Activated naive CD4-positive, alpha-beta T cell treated with anti-CD3 and anti-CD28 coated beads, Interleukin-2, amount 50 U/mL, for 16 hours (primary cell): ENCODE measurements at regions not wholly inside any gene's neighbourhood (a gene's known extent, or its start where the extent isn't known, plus 50 kb on each side); places are given as distances from the start of the nearest gene placed in this dataset.
"Not testable (repeated sequence)": the region's sequence is repeated elsewhere in the genome, so short reads cannot be mapped to it uniquely, and the experiment has no call there.

Experiments used
- DNase-seq: peaks from one replicate; pipeline ENCODE4 v3.0.0-alpha.2; 2020

DNA sequence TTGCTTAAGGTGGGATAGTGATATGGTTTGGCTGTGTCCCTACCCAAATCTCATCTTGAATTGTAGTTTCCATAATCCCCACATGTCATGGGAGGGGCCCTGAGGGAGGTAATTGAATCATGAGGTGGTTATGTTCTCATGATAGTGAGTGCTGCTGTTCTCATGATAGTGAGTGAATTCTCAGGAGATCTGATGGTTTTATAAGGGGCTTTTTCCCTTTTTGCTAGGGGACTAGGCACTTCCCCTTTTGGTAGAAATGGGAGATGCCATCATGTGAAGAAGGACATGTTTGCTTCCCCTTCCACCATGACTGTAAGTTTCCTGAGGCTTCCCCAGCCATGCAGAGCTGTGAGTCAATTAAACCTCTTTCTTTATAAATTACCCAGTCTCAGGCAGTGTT, 137.5 kb downstream of the DUSP10 start:
- not testable (repeated sequence) for DNase-seq

DNA sequence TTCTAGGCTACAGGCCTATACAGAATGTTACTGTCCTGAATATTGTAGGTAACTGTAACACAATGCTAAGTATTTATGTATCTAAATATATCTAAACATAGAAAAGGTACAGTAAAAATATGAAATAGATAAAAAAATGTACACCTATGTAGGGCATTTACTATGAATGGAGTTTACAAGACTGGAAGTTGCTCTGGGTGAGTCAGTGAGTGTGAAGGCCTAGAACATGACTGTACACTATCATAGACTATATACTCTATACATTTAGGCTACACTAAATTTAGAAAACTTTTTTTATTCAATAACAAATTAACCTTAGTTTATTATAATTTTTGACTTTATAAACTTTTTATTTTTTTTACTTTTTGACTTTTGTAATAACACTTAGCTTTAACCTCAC, 136.9 kb downstream of the DUSP10 start:
- DNase-seq = no peak

DNA sequence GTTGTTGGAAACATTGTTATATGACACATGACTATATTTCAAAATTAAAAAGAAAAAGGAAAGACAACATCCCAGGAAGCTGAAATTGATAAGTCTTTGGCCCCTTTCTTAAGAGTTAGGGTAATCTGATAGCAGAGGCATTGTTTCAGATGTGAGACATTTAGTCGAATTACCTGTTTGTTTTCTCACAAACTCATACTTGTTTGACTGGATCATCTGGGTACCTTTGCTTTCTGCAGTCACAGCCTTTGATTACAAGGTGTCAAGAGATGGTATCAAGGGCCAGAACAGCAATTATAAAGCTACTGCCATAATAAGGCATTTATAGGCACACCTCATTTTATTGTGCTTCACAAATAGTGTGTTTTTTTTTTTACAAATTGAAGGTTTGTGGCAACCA, 136.3 kb downstream of the DUSP10 start:
- DNase-seq = no peak

DNA sequence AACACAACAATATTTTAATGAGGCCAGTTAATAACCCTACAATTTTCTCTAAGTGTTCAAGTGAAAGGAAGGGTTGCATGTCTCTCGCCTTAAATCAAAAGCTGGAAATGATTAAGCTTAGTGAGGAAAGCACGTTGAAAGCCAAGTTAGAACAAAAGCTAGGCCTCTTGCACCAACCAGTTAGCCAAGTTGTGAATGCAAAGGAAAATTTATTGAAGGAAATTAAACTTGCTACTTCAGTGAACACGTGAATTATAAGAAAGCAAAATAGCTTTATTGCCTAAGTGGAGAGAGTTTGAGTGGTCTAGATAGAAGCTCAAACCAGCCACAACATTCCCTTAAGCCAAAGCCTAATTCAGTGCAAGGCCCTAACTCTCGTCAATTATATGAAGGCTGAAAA, 135.6 kb downstream of the DUSP10 start:
- DNase-seq = no peak

DNA sequence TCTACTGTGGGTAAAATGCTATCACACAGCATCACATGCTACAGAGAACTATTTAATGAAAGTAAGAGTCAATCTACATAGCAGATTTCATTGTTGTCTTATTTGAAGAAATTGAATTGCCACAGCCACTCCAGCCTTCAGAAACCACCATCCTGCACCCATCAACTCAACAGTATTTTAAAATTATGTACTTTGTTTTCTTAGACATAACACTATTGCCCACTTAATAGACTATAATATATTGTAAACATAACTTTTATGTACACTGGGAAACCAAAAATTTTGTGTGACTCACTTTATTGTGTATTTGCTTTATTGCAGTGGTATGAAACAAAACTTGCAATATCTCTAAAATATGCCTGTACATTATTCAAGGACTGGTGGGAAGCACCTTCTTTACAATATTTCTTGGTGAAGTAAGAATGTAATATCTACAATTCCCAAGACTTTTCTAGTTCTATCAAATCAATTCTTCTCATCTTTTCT, 133.0 kb downstream of the DUSP10 start:
- DNase-seq = no peak

DNA sequence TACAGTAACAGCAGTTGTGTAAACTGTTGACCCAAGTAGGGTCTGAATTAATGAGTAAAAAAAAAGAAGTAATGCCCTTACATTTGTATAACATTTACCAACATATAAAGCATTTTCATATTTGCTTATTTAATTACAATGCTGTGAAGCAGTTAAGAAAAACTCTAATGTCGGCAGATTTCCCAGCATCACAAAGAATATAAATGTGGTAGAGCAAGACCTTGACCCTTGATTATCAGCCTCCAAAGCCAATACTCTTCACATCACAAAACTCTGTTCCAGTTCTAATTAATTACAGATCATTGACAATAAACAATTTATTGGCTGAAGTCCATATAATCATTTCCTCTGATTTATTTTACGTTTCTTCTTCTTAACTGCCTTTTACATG, 130.2 kb downstream of the DUSP10 start:
- no peak for DNase-seq

DNA sequence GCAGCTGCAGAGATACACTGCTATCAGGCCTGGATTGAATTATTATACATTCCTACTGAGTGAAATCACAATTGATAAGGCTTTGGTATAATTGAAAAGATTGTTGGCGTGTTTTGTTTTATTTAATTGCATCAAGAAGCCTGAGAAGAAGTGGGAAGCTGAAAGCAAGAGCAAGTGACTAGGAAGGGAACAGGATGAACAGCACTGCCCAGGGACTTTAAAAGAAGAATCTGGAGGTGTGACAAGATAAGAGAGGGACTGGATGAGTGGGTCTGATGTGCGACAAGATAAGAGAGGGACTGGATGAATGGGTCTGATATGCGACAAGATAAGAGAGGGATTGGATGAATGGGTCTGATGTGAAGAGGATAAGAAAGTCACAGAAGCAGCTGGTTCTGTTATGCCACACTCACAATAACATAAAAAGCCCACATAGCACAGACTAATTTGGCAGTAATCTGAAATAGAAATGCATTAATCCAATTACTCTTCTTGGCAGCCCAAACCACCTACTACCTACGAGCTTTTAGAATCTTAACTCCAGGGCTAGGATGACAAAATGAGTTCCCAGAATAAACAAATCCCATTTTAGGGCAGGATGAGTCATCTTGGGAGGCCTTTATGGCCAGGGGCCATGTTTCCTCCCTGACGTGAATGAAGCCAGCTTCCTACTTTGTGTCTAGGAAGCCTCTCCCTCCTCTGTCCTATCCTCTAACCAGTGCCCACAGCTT, 129.7 kb downstream of the DUSP10 start:
- DNase-seq = no peak

DNA sequence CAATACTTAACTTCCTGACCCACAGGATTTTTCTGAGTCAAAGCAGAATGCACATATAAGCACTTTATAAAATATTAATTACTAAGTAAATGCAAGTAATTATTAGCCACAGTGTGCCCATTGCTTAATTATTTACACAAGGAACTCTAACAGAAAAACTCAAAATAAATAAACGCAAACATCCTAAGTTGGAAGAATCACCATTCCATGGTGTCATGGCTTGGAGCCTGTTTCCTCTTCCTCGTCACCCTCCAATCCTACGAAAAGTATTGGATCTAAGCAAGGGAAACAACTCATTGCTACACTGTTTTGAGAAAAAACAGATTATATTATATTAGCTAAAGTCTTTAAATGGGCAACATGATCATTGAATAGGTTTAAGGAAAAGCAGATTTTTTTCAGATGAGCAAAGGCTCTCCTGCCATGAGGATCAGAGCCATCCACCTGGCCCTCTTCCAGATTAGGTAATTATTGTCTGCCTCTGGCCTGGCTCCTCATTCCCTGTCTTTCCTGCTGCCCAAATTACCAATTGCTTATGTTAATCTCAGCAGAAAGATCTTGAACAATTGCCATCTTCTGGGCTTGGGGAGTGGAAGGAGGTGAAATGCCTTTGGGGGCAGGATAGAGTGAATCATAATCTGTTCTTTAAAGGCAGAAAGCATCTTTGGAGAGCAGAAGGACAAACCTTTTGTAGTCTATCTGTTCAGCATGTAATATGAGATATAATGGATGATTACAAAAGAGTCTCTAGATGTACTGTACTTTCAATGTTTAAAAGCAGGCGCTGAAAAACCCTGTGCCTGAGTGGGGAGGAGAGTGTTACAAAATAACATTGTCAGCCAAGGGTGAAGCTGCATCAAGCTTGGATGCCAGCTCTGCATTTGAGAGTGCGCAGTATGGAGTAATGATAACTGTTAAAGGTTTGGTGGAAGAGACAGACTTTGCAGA, 121.2 kb downstream of the DUSP10 start:
- no peak for DNase-seq

DNA sequence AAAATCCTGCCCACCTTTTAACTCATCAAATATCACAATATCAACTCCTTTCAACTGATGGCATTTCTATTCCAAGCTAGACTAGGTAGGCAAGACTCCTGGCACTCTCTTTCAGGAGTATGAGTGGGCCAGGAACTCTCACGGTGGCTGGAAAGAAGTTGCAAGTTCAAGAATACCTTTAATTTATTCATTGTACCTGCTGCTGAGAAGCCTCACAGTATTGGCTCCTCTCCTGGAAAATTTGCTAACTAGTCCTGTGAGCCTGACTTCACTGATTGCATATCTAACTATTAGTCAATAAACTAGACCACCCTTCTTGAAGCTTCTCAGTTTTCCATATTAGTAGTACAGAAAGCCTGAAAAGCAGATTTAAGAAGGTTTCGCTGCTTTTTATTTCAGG, 120.2 kb downstream of the DUSP10 start:
- DNase-seq = no peak

DNA sequence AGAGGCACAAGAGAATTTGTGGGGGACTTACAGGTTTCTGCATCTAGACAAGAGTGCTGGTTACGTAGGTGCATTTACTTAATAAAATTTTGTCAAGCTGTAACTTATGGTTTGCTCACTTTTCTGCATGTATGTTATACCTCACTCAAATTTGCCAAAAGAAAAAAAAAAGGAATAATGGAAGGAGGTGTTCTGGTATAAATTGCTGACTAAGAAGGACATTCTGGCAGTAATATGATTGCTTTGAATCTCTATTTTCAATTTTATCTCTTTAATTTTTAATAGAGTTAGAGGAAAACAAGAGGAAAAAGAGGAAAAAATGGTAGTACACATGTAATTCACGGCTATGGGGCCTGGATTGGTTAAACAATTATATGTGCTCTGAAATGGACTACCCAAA, 119.5 kb downstream of the DUSP10 start:
- no peak for DNase-seq

DNA sequence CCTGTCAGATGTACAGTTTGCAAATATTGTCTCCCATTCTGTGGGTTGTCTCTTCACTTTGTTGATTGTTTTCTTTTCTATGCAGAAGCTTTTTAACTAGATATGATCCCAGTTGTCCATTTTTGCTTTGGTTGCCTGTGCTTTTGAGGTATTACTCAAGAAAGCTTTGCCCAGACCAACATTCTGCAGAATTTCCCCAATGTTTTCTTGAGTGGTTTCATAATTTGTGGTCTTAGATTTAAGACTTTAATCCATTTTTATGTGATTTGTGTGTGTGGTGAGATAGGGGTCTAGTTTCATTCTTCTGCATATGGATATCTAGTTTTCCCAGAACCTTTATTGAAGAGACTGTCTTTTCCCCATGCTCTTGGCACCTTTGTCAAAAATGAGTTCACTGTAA, 116.9 kb downstream of the DUSP10 start:
- no peak for DNase-seq

DNA sequence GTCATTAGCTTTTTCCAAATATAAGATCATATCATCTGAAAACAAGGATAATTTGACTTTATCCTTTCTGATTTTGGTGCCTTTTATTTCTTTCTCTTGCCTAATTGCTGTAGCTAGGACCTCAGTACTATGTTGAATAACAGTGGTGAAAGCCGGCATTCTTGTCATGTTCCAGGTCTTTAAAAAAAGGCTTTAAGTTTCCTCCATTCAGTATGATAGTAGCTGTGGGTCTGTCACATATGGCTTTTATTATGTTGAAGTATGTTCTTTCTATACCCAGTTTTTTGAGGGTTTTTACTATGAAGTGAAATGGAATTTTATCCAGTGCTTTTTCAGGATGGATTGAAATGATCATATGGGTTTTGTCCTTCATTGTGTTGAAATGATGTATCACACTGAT, 115.8 kb downstream of the DUSP10 start:
- DNase-seq = no peak

DNA sequence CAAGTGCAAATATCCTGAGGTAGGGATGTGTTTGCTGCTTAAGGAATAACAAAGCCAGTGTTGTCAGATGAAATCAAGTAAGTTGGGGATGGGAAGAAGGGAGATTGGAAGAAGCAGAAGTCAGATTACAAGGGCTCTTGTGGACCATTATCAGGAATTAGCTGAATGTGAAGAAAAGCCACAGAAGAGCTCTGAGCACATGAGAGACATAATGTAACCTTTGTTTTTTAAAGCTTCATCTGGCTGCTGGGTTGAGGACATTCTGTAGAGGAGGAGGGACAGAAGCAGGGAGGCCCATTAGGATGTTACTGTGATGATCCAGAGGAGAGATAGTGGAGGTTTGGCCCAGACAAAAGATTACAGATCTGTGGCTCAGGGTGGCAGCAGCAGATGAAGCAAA, 111.7 kb downstream of the DUSP10 start:
- no peak for DNase-seq

DNA sequence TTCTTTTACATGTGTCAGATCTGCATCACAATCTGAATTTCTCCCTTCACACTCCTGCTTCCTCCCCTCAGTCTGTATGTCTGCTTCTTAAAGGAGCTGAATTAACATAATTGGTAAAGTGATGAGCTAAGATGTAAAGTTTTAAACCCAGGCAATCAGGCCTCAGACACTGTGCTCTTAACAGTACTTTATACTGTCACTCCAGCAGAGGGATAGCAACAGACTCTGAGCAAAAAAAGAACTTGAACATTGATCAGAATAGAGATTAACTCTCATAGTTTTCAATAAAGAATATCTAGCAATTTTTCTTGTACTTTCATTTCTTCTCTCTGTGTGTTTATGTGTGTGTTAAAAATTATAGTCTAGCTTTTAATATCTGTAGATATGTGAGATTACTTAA, 110.3 kb downstream of the DUSP10 start:
- no peak for DNase-seq

DNA sequence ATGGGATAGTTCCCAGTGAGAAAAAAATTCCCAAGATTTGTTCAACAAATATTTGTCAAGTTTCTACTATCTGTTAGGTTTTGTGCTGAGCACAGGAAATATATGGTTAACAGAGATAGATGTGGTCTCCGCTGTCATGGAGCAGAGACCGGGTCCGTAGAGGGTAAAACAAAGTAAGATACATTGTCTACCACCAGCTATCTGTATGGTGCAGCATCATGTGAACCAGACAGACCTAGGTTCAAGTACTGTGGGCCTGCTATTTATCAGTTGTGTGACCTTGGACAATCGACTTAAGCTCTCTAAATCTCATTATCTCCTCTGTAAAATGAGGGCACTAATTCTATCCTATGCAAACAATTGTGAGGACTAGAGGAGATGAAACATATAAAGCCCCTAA, 109.8 kb downstream of the DUSP10 start:
- DNase-seq = no peak

DNA sequence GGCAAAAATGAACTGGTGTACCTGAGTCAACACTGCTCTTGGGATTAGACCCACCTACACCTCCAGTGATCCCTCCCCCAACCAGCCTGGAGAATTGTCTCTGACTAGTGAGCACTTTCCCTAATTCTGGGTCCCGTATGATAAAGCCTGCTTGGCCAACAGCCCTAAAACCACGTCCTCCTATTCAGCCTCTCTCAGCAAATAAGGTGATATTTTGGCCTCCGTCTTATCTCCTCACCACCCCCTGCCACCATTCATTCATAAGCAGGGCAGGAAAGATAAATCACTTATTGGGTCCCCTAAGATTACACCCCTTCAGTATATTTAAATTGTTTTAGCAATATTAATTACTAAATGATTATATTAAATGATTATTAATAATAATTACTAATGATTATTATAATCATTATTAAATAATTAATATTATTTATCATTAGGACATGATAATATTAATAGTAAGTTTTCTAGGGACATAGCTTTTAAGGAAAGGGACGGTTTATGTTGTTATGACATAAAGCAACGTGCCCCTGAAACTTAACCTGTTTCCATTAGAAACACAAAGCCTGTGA, 108.0 kb downstream of the DUSP10 start:
- no peak for DNase-seq

DNA sequence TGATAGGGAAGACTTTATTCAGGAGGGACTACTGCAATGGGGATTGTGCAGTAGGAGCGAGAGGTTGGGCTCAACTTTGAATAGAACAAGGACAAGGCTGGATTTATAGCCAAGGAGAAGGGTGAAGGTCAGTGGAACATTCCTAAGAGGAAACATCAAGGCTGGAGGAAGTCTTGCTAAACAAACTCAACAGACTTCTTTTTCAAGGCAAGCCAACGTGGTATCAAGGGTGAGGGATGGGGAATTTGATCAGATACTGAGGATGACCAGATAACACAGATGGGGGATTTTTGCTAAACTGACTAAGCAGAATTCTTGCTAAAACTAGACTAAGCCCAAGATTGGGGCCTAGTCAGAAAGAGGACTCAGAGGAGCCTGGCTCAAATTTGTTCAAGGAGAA, 107.3 kb downstream of the DUSP10 start:
- no peak for DNase-seq

DNA sequence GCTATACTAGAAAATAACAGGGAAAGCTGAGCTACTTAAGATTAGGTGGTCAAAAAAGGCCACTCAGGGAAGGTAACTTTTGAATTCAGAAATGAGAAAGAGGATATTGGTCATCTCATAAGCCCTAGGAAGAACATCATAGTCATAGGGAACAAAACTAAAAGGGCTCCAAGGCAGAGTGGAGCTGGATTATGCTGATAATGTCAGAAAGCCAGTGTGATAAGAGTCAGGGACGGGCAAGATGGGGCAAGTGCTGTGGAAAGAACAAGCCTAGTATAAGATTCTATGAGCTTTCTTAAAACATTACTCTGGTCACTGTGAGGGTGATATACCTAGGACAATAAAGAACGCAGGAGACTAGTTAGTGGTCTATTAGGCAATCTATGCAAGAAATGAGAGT, 106.6 kb downstream of the DUSP10 start:
- DNase-seq = no peak

DNA sequence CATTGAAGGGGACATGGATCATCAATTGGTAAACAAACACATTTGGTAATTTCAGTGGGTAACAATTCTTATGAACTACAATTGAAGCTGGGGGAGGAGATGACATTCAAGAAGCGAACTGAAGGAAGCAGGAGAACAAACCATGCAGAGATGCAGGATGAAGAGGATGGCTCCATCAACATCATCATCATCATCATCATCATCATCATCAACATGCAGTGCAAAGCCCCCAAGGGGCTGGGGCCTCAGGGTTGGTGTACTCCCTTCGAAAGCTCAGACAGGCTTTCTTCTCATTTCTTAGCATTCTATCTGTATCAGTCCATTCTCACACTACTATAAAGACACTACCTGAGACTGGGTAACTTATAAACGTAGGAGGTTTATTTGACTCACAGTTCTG, 105.8 kb downstream of the DUSP10 start:
- DNase-seq = no peak

DNA sequence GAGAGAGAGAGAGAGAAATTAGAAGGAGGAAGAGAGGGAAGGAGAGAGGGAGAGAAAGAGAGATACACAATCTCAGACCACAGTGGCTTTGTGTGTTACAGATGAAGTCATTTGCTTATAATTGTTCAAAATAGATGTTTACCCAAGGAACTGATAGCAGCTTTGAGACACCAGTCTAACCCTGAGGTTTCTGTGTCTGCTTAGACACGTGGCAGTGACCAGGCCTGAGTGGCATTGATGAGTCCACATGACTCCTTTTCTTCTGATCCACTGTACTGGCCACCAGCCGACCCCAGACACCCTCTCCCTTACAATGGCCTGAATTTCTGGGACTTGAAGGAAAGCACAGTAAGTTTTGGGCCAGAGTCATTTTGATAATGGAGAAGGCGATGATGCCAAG, 104.9 kb downstream of the DUSP10 start:
- DNase-seq = no peak

DNA sequence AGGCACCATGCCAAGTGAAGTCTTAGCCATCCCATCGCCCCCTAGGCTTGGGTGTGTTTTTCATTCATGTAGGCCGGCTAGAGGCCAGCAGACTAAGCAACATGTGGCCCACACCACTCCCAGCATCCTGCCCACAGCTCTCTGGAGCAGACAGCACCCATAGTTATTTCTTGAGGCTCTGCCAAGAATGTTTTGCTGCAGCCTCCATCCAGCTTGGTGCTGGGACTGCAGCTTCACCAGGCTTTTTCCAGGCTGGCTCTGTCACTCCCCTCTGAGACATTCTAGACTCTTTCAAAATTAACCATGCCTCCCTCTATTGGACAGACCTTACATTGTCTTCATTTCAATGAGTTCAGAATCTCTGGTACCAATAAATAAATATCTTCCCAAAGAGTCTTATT, 104.2 kb downstream of the DUSP10 start:
- DNase-seq = no peak

DNA sequence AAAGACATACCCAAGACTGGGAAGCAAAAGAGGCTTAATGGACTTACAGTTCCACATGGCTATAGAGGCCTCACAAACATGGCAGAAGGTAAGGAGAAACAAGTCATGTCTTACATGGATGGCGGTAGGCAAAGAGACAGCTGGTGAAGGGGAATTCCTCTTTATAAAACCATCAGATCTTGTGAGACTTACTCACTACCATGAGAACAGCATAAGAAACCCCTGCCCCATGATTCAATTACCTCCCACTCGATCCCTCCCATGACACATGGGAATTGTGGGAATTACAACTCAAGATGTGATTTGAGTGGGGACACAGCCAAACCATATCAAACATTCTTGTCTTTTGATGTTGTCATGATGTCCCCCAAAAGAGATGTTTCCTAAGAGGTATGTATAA, 103.3 kb downstream of the DUSP10 start:
- no peak for DNase-seq

DNA sequence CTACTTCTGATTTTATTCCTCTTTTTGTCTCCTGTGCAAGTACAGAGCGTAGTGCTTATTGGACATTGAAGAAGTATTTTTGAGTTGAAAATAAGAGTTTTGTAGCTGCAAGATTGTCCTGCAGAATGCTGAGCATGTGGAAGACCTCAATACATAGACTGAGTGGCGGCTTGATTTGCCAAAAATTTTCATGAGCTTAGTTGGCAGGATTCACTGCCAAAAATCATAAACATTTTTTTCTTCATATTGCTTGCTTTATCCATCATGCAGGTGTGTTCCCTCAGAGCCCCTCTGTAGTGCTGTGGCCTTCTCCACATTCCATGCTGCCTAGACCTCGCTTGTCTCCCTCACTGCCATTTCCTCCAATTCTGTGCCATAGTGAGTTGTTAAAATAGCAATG, 100.1 kb downstream of the DUSP10 start:
- no peak for DNase-seq
